ENCODE measurements at regions not wholly inside any gene's neighbourhood (a gene's known extent, or its start where the extent isn't known, plus 50 kb on each side); places are given as distances from the start of the nearest gene placed in this dataset.

GRCh38 chr2:217340899-217341298 lies 481.0 kb upstream of the TNP1 start:
- TF ChIP-seq CTCF (IDR thresholded peaks at IDR 0.05; ENCODE audit: insufficient read depth, low read length, poor library complexity, severe bottlenecking): no peak
- no peak overlapping the region for H3K4me3 ChIP-seq (ENCODE audit: low read depth, low read length)

GRCh38 chr2:217340176-217340575 lies 480.3 kb upstream of the TNP1 start:
- no peak for DNase-seq (ENCODE audit: low read depth)
- no peak for TF ChIP-seq CTCF (IDR thresholded peaks at IDR 0.05; ENCODE audit: insufficient read depth, low read length, poor library complexity, severe bottlenecking)
- Histone ChIP-seq H3K4me3 (ENCODE audit: low read depth, low read length) (no peak overlapping the region), H3K36me3 (ENCODE audit: control insufficient read depth, insufficient read depth, low read length) (no peaks in the 10 kb centered on the region), H3K27me3 (ENCODE audit: control insufficient read depth, insufficient read depth, low read length) (no peaks in the 10 kb centered on the region)

More at GRCh38 chr2:217340899-217341298, 481.0 kb upstream of the TNP1 start:
- DNase-seq (ENCODE audit: low read depth): no peak
- Histone ChIP-seq H3K27me3 (ENCODE audit: control insufficient read depth, insufficient read depth, low read length) (no peaks in the 10 kb centered on the region), H3K36me3 (ENCODE audit: control insufficient read depth, insufficient read depth, low read length) (no peaks in the 10 kb centered on the region)

GRCh38 chr2:217339753-217340152 lies 479.9 kb upstream of the TNP1 start:
- Histone ChIP-seq H3K4me3 (ENCODE audit: low read depth, low read length) (no peak overlapping the region), H3K36me3 (ENCODE audit: control insufficient read depth, insufficient read depth, low read length) (no peaks in the 10 kb centered on the region), H3K27me3 (ENCODE audit: control insufficient read depth, insufficient read depth, low read length) (no peaks in the 10 kb centered on the region)
- TF ChIP-seq CTCF (IDR thresholded peaks at IDR 0.05; ENCODE audit: insufficient read depth, low read length, poor library complexity, severe bottlenecking): no peak
- no peak for DNase-seq (ENCODE audit: low read depth)

- Histone ChIP-seq H3K36me3 (ENCODE audit: control insufficient read depth, insufficient read depth, low read length) (no peaks in the 10 kb centered on the region), H3K27me3 (ENCODE audit: control insufficient read depth, insufficient read depth, low read length) (no peaks in the 10 kb centered on the region), H3K4me3 (ENCODE audit: low read depth, low read length) (no peak overlapping the region)
- peak; percentile 25 for DNase-seq (ENCODE audit: low read depth)
- no peak for TF ChIP-seq CTCF (IDR thresholded peaks at IDR 0.05; ENCODE audit: insufficient read depth, low read length, poor library complexity, severe bottlenecking)
Observed at GRCh38 chr2:217338306-217338916, 478.5 kb upstream of the TNP1 start.

GRCh38 chr2:217337771-217338170 lies 477.9 kb upstream of the TNP1 start:
- Histone ChIP-seq H3K4me3 (ENCODE audit: low read depth, low read length) (no peak overlapping the region), H3K36me3 (ENCODE audit: control insufficient read depth, insufficient read depth, low read length) (no peaks in the 10 kb centered on the region), H3K27me3 (ENCODE audit: control insufficient read depth, insufficient read depth, low read length) (no peaks in the 10 kb centered on the region)
- TF ChIP-seq CTCF (IDR thresholded peaks at IDR 0.05; ENCODE audit: insufficient read depth, low read length, poor library complexity, severe bottlenecking): no peak
- no peak for DNase-seq (ENCODE audit: low read depth)

- H3K4me3 ChIP-seq (ENCODE audit: low read depth, low read length): no peak overlapping the region
- H3K36me3 ChIP-seq (ENCODE audit: control insufficient read depth, insufficient read depth, low read length): no peaks in the 10 kb centered on the region
- no peaks in the 10 kb centered on the region for H3K27me3 ChIP-seq (ENCODE audit: control insufficient read depth, insufficient read depth, low read length)
- DNase-seq (ENCODE audit: low read depth): no peak
- no peak for TF ChIP-seq CTCF (IDR thresholded peaks at IDR 0.05; ENCODE audit: insufficient read depth, low read length, poor library complexity, severe bottlenecking)
Observed at GRCh38 chr2:217336694-217337093, 476.8 kb upstream of the TNP1 start.
